ENCODE measurements at regions not wholly inside any gene's neighbourhood (a gene's known extent, or its start where the extent isn't known, plus 50 kb on each side); places are given as distances from the start of the nearest gene placed in this dataset.

GRCh38 chr4:127479031-127479622 lies 153.6 kb upstream of the INTU start:
- no peak for TF ChIP-seq EZH2 (IDR thresholded peaks at IDR 0.05; ENCODE audit: insufficient read depth, poor library complexity, severe bottlenecking)
- TF ChIP-seq EZH2phosphoT487 (IDR thresholded peaks at IDR 0.05; ENCODE audit: insufficient read depth, low read depth), result no peak

Measured in GM23248 (cell line).